Liver (tissue), 8 donors: ENCODE measurements at regions not wholly inside any gene's neighbourhood (a gene's known extent, or its start where the extent isn't known, plus 50 kb on each side); places are given as distances from the start of the nearest gene placed in this dataset.
A peak's percentile ranks its signal among the peaks of the same experiment; 100 is the strongest.

Experiments used
- DNase-seq: peaks from one replicate; pipeline ENCODE4 v3.0.0-alpha.2; 2017; ENCODE audit warnings: low spot score
- H3K27ac ChIP-seq, 2 donors: one replicate each; pipeline ENCODE4 v1.7.0; 2013; ENCODE audit warnings: inconsistent platforms in 2 of 2, low read length in 2 of 2, control low read depth in 1 of 2, low read depth in 1 of 2, mild to moderate bottlenecking in 1 of 2
- H3K27me3 ChIP-seq, 4 donors: one replicate each; pipeline versions ENCODE4 v1.6.1 to v1.7.0; 2013; ENCODE audit warnings: low read length in 3 of 4, inconsistent platforms in 1 of 4, mild to moderate bottlenecking in 1 of 4, moderate library complexity in 1 of 4; ENCODE audit not compliant: control insufficient read depth in 4 of 4, insufficient read depth in 4 of 4
- H3K36me3 ChIP-seq, 4 donors: one replicate each; pipeline versions ENCODE4 v1.6.1 to v1.7.0; 2013; ENCODE audit warnings: low read length in 3 of 4, mild to moderate bottlenecking in 3 of 4, low read depth in 1 of 4, moderate library complexity in 1 of 4; ENCODE audit not compliant: control insufficient read depth in 4 of 4, insufficient read depth in 3 of 4
- H3K4me1 ChIP-seq, 4 donors: one replicate each; pipeline versions ENCODE4 v1.6.1 to v1.7.0; 2013; ENCODE audit warnings: low read length in 3 of 4, mild to moderate bottlenecking in 3 of 4, moderate library complexity in 1 of 4; ENCODE audit not compliant: control insufficient read depth in 4 of 4, insufficient read depth in 4 of 4
- H3K4me3 ChIP-seq, 3 donors: one replicate each; pipeline versions ENCODE4 v1.6.1 to v1.7.0; 2013; ENCODE audit warnings: low read length in 3 of 3, control low read depth in 1 of 3, low read depth in 1 of 3, mild to moderate bottlenecking in 1 of 3
- H3K9ac ChIP-seq, 2 donors: one replicate each; pipeline ENCODE4 v1.7.0; 2013; ENCODE audit warnings: low read length in 2 of 2, mild to moderate bottlenecking in 2 of 2, moderate library complexity in 2 of 2, control low read depth in 1 of 2, low read depth in 1 of 2
- H3K9me3 ChIP-seq, 4 donors: one replicate each; pipeline versions ENCODE4 v1.6.1 to v1.7.0; 2013; ENCODE audit warnings: low read length in 3 of 4; ENCODE audit not compliant: control insufficient read depth in 4 of 4
- EGR1 ChIP-seq, 2 donors: IDR thresholded peaks; 2 replicates each; pipeline ENCODE4 v1.6.1; 2016 to 2018; ENCODE audit warnings: antibody characterized with exemption in 2 of 2, low read depth in 2 of 2
- FOXA2 ChIP-seq: IDR thresholded peaks from 2 replicates; pipeline ENCODE4 v1.6.1; 2016; ENCODE audit warnings: antibody characterized with exemption
- HNF4A ChIP-seq, 2 donors: conservative IDR thresholded peaks; 2 replicates each; pipeline ENCODE4 v1.6.1; 2016; ENCODE audit warnings: antibody characterized with exemption in 2 of 2, mild to moderate bottlenecking in 2 of 2
- HNF4G ChIP-seq: IDR thresholded peaks from 2 replicates; pipeline ENCODE4 v1.6.1; 2016; ENCODE audit warnings: antibody characterized with exemption
- JUND ChIP-seq, 2 donors: IDR thresholded peaks; 2 replicates each; pipeline ENCODE4 v1.6.1; 2016; ENCODE audit warnings: antibody characterized with exemption in 2 of 2
- RAD21 ChIP-seq, 2 donors: IDR thresholded peaks; 2 replicates each; pipeline ENCODE4 v1.6.1; 2016; ENCODE audit warnings: antibody characterized with exemption in 2 of 2, mild to moderate bottlenecking in 2 of 2
- RXRA ChIP-seq, 2 donors: IDR thresholded peaks; 2 replicates each; pipeline ENCODE4 v1.6.1; 2017 to 2018; ENCODE audit warnings: antibody characterized with exemption in 2 of 2, mild to moderate bottlenecking in 1 of 2
- SP1 ChIP-seq: IDR thresholded peaks from 2 replicates; pipeline ENCODE4 v1.6.1; 2018; ENCODE audit warnings: antibody characterized with exemption, mild to moderate bottlenecking
- TAF1 ChIP-seq: conservative IDR thresholded peaks from 2 replicates; pipeline ENCODE4 v1.6.1; 2016; ENCODE audit warnings: antibody characterized with exemption, mild to moderate bottlenecking
- YY1 ChIP-seq: IDR thresholded peaks from 2 replicates; pipeline ENCODE4 v1.6.1; 2016; ENCODE audit warnings: antibody characterized with exemption, mild to moderate bottlenecking
- WGBS: extraction: QIAGEN DNeasy Blood & Tissue Kit; methylation state at CpG from one replicate; pipeline ENCODE4 v1.1.7; 2013; 5-methylcytosine and 5-hydroxymethylcytosine counted together
- TF ChIP-seq, protein P1 (sequence below): IDR thresholded peaks from 2 replicates; pipeline ENCODE4 v1.6.1; 2016; ENCODE audit warnings: antibody characterized with exemption, mild to moderate bottlenecking
- TF ChIP-seq, protein P2 (sequence below): IDR thresholded peaks from 2 replicates; pipeline ENCODE4 v1.6.1; 2016; ENCODE audit warnings: antibody characterized with exemption
- TF ChIP-seq, protein P3 (sequence below): IDR thresholded peaks from 2 replicates; pipeline ENCODE4 v1.6.1; 2016; ENCODE audit warnings: antibody characterized with exemption
- TF ChIP-seq, protein P4 (sequence below): fragments of 150-350 bp; IDR thresholded peaks from 2 replicates; pipeline ENCODE4 v1.5.1; 2017; ENCODE audit warnings: improper control_type of control experiment, low read depth, low read length; ENCODE audit not compliant: missing input control
- donor health status: healthy.
- donor health status: healthy.
- donor health status: healthy.
- donor health status: healthy.
- donor health status: healthy.

DNA sequence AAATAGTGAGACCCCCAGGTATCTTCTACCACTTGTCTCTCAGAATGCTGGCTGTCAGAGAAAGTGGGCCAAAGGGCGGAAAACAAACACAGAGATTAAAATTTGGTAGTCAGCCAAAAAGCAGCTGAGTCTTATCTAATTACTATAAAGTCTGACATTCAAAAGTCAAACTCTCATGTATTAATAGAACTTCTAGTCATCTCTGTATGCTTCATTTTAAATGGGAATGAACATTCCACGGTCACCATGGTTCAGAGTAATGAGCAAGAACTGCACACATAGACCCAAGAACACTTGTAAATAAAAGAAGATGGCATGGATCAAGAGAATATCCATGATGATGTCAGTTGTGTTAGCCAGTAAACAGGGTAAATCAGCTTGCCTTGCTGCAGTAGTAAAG, 1267.0 kb upstream of the CHAC2 start:
- Histone ChIP-seq H3K4me3 (no peak overlapping the region), H3K27ac (peak overlapping the region; percentile 63 to 86), H3K36me3 (no peaks in the 10 kb centered on the region), H3K27me3 (no peaks in the 10 kb centered on the region), H3K9me3 (peaks cover 0 to 5% (median 2%) of the 10 kb centered on the region in 4 donors), H3K4me1 (peaks cover 4 to 36% (median 27%) of the 10 kb centered on the region in 4 donors), H3K9ac (no peak overlapping the region)
- TF ChIP-seq RXRA (IDR thresholded peaks at IDR 0.05), result peak; percentile 57 to 62
- TF ChIP-seq RAD21 (IDR thresholded peaks at IDR 0.05), result peak in 1 of 2 donors; percentile 3
- TF ChIP-seq YY1, result peak; percentile 69
- no peak for TF ChIP-seq JUND (IDR thresholded peaks at IDR 0.05)
- peak; percentile 73 for TF ChIP-seq SP1
- TF ChIP-seq, protein P1, sequence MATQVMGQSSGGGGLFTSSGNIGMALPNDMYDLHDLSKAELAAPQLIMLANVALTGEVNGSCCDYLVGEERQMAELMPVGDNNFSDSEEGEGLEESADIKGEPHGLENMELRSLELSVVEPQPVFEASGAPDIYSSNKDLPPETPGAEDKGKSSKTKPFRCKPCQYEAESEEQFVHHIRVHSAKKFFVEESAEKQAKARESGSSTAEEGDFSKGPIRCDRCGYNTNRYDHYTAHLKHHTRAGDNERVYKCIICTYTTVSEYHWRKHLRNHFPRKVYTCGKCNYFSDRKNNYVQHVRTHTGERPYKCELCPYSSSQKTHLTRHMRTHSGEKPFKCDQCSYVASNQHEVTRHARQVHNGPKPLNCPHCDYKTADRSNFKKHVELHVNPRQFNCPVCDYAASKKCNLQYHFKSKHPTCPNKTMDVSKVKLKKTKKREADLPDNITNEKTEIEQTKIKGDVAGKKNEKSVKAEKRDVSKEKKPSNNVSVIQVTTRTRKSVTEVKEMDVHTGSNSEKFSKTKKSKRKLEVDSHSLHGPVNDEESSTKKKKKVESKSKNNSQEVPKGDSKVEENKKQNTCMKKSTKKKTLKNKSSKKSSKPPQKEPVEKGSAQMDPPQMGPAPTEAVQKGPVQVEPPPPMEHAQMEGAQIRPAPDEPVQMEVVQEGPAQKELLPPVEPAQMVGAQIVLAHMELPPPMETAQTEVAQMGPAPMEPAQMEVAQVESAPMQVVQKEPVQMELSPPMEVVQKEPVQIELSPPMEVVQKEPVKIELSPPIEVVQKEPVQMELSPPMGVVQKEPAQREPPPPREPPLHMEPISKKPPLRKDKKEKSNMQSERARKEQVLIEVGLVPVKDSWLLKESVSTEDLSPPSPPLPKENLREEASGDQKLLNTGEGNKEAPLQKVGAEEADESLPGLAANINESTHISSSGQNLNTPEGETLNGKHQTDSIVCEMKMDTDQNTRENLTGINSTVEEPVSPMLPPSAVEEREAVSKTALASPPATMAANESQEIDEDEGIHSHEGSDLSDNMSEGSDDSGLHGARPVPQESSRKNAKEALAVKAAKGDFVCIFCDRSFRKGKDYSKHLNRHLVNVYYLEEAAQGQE, result no peak
- TF ChIP-seq EGR1 (IDR thresholded peaks at IDR 0.05; ENCODE audit: low read depth in 2 of 2), result no peak
- TF ChIP-seq HNF4A (conservative IDR thresholded peaks at IDR 0.05), result peak; percentile 15 to 22
- TF ChIP-seq, protein P2, sequence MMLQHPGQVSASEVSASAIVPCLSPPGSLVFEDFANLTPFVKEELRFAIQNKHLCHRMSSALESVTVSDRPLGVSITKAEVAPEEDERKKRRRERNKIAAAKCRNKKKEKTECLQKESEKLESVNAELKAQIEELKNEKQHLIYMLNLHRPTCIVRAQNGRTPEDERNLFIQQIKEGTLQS, result peak; percentile 15
- 22% methylated on average over 2 of the region's 2 CpGs for WGBS
- DNase-seq, result no peak

DNA sequence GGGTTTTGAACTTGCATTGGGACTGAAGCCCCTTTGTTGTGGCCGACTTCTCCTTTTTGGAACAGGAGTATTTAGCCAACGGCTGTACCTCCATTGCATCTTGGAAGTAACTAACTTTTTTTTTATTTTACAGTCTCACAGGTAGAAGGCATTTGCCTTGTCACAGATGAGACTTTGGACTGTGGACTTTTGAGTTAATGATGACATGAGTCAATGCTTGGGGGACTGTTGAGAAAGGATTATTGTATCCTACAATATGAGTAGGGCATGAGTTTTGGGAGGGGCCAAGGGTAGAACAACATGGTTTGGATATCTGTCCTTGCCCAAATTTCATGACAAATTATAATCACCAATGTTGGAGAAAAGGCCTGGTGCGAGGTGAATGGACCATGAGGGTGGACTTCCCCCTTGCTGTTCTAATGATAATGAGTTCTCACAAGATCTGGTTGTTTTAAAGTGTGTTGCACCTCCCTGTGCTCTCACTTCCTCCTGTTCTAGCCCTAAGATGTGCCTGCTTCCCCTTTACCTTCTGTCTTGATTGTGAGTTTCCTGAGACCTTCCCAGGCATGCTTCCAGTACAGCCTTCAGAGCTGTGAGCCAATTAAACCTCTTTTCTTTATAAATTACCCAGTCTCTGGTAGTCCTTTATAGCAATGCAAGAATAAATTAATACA, 1269.4 kb upstream of the CHAC2 start:
- WGBS, result 86% methylated on average over 3 of the region's 3 CpGs
- no peak overlapping the region for H3K9ac ChIP-seq
- peaks cover 4 to 36% (median 28%) of the 10 kb centered on the region in 4 donors for H3K4me1 ChIP-seq
- peaks cover 0 to 5% (median 2%) of the 10 kb centered on the region in 4 donors for H3K9me3 ChIP-seq
- no peak for DNase-seq
- H3K4me3 ChIP-seq, result peak overlapping the region in 2 of 3 donors; percentile 29 to 35
- TF ChIP-seq HNF4G, result peak; percentile 34
- no peak for TF ChIP-seq RXRA (IDR thresholded peaks at IDR 0.05)
- TF ChIP-seq, protein P3, sequence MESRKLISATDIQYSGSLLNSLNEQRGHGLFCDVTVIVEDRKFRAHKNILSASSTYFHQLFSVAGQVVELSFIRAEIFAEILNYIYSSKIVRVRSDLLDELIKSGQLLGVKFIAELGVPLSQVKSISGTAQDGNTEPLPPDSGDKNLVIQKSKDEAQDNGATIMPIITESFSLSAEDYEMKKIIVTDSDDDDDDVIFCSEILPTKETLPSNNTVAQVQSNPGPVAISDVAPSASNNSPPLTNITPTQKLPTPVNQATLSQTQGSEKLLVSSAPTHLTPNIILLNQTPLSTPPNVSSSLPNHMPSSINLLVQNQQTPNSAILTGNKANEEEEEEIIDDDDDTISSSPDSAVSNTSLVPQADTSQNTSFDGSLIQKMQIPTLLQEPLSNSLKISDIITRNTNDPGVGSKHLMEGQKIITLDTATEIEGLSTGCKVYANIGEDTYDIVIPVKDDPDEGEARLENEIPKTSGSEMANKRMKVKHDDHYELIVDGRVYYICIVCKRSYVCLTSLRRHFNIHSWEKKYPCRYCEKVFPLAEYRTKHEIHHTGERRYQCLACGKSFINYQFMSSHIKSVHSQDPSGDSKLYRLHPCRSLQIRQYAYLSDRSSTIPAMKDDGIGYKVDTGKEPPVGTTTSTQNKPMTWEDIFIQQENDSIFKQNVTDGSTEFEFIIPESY, result no peak
- TF ChIP-seq FOXA2, result no peak
- peak; percentile 67 to 82 for TF ChIP-seq HNF4A (conservative IDR thresholded peaks at IDR 0.05)
- TF ChIP-seq JUND (IDR thresholded peaks at IDR 0.05), result no peak
- TF ChIP-seq, protein P4, sequence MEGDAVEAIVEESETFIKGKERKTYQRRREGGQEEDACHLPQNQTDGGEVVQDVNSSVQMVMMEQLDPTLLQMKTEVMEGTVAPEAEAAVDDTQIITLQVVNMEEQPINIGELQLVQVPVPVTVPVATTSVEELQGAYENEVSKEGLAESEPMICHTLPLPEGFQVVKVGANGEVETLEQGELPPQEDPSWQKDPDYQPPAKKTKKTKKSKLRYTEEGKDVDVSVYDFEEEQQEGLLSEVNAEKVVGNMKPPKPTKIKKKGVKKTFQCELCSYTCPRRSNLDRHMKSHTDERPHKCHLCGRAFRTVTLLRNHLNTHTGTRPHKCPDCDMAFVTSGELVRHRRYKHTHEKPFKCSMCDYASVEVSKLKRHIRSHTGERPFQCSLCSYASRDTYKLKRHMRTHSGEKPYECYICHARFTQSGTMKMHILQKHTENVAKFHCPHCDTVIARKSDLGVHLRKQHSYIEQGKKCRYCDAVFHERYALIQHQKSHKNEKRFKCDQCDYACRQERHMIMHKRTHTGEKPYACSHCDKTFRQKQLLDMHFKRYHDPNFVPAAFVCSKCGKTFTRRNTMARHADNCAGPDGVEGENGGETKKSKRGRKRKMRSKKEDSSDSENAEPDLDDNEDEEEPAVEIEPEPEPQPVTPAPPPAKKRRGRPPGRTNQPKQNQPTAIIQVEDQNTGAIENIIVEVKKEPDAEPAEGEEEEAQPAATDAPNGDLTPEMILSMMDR, result no peak
- no peak for TF ChIP-seq EGR1 (IDR thresholded peaks at IDR 0.05; ENCODE audit: low read depth in 2 of 2)
- no peak for TF ChIP-seq TAF1
- TF ChIP-seq, protein P1, result no peak
- no peak for TF ChIP-seq SP1
- TF ChIP-seq YY1, result no peak
- H3K36me3 ChIP-seq, result no peaks in the 10 kb centered on the region
- no peaks in the 10 kb centered on the region for H3K27me3 ChIP-seq
- no peak overlapping the region for H3K27ac ChIP-seq
